ENCODE measurements at regions not wholly inside any gene's neighbourhood (a gene's known extent, or its start where the extent isn't known, plus 50 kb on each side); places are given as distances from the start of the nearest gene placed in this dataset.

- H3K4me3 Mint-ChIP-seq (ENCODE audit: unreplicated experiment), result no peak overlapping the region
- intact Hi-C loops (cut with micrococcal nuclease; ENCODE audit: unreplicated experiment), result loop anchor here (10.0 kb wide), 1 partner anchor 450 kb away; no protein-coding TSS in a partner anchor
- no peaks in the 10 kb centered on the region for H3K9me3 ChIP-seq
Observed at GRCh38 chr16:64094992-64095634, 1026.8 kb downstream of the CDH11 start.

GRCh38 chr16:64094181-64094965, 1027.5 kb downstream of the CDH11 start:
- no peaks in the 10 kb centered on the region for H3K36me3 ChIP-seq (ENCODE audit: control insufficient read depth, insufficient read depth, low read length)
- Mint-ChIP-seq H3K36me3 (ENCODE audit: insufficient read depth, unreplicated experiment) (no peaks in the 10 kb centered on the region), H3K4me1 (ENCODE audit: low read depth, unreplicated experiment) (no peaks in the 10 kb centered on the region), H3K9me3 (ENCODE audit: unreplicated experiment) (no peaks in the 10 kb centered on the region), H3K4me3 (ENCODE audit: unreplicated experiment) (no peak overlapping the region), H3K27ac (ENCODE audit: unreplicated experiment) (no peak overlapping the region), H3K27me3 (ENCODE audit: insufficient read depth, unreplicated experiment) (peaks cover 2% of the 10 kb centered on the region)
- no peak for DNase-seq
- POLR2A ChIA-PET, result no interaction called here
- no TSS peak for BruUV-seq (replicated peaks)
- intact Hi-C loops (cut with micrococcal nuclease; ENCODE audit: unreplicated experiment), result loop anchor here (10.0 kb wide), 1 partner anchor 450 kb away; no protein-coding TSS in a partner anchor
- H3K4me1 ChIP-seq, result no peaks in the 10 kb centered on the region
- H3K4me3 ChIP-seq (ENCODE audit: low read depth, low read length), result no peak overlapping the region
- no peaks in the 10 kb centered on the region for H3K27me3 ChIP-seq (replicated peaks; ENCODE audit: control insufficient read depth, insufficient read depth, low read length)
- TF ChIP-seq CTCF (IDR thresholded peaks at IDR 0.05; ENCODE audit: insufficient read depth in 1 of 2, low read depth in 1 of 2, low read length in 1 of 2, severe bottlenecking in 1 of 2, unreplicated experiment in 1 of 2), result no peak
- no peaks in the 10 kb centered on the region for H3K9me3 ChIP-seq
- CTCF ChIA-PET, result no interaction called here

More at GRCh38 chr16:64094992-64095634, 1026.8 kb downstream of the CDH11 start:
- Histone ChIP-seq H3K4me1 (no peaks in the 10 kb centered on the region), H3K4me3 (ENCODE audit: low read depth, low read length) (no peak overlapping the region), H3K27me3 (replicated peaks; ENCODE audit: control insufficient read depth, insufficient read depth, low read length) (no peaks in the 10 kb centered on the region), H3K36me3 (ENCODE audit: control insufficient read depth, insufficient read depth, low read length) (no peaks in the 10 kb centered on the region)
- Mint-ChIP-seq H3K4me1 (ENCODE audit: low read depth, unreplicated experiment) (no peaks in the 10 kb centered on the region), H3K27ac (ENCODE audit: unreplicated experiment) (no peak overlapping the region), H3K27me3 (ENCODE audit: insufficient read depth, unreplicated experiment) (peaks cover 2% of the 10 kb centered on the region), H3K9me3 (ENCODE audit: unreplicated experiment) (no peaks in the 10 kb centered on the region), H3K36me3 (ENCODE audit: insufficient read depth, unreplicated experiment) (no peaks in the 10 kb centered on the region)
- ChIA-PET CTCF (no interaction called here), POLR2A (no interaction called here)
- DNase-seq, result no peak
- TF ChIP-seq CTCF (IDR thresholded peaks at IDR 0.05; ENCODE audit: insufficient read depth in 1 of 2, low read depth in 1 of 2, low read length in 1 of 2, severe bottlenecking in 1 of 2, unreplicated experiment in 1 of 2), result no peak
- no TSS peak for BruUV-seq (replicated peaks)

GRCh38 chr16:64092271-64092670, 1029.6 kb downstream of the CDH11 start:
- H3K9me3 Mint-ChIP-seq (ENCODE audit: unreplicated experiment), result no peaks in the 10 kb centered on the region
- H3K27ac Mint-ChIP-seq (ENCODE audit: unreplicated experiment), result no peak overlapping the region
- intact Hi-C loops (cut with micrococcal nuclease; ENCODE audit: unreplicated experiment), result loop anchor here (10.0 kb wide), 1 partner anchor 453 kb away; no protein-coding TSS in a partner anchor
- peaks cover 2% of the 10 kb centered on the region for H3K27me3 Mint-ChIP-seq (ENCODE audit: insufficient read depth, unreplicated experiment)
- CTCF ChIA-PET, result no interaction called here
- Histone ChIP-seq H3K9me3 (no peaks in the 10 kb centered on the region), H3K27me3 (replicated peaks; ENCODE audit: control insufficient read depth, insufficient read depth, low read length) (no peaks in the 10 kb centered on the region), H3K4me3 (ENCODE audit: low read depth, low read length) (no peak overlapping the region), H3K36me3 (ENCODE audit: control insufficient read depth, insufficient read depth, low read length) (no peaks in the 10 kb centered on the region), H3K4me1 (no peaks in the 10 kb centered on the region)
- DNase-seq, result no peak
- no peak for TF ChIP-seq CTCF (IDR thresholded peaks at IDR 0.05; ENCODE audit: insufficient read depth in 1 of 2, low read depth in 1 of 2, low read length in 1 of 2, severe bottlenecking in 1 of 2, unreplicated experiment in 1 of 2)
- POLR2A ChIA-PET, result no interaction called here
- no peak overlapping the region for H3K4me3 Mint-ChIP-seq (ENCODE audit: unreplicated experiment)
- no TSS peak for BruUV-seq (replicated peaks)
- H3K4me1 Mint-ChIP-seq (ENCODE audit: low read depth, unreplicated experiment), result no peaks in the 10 kb centered on the region
- no peaks in the 10 kb centered on the region for H3K36me3 Mint-ChIP-seq (ENCODE audit: insufficient read depth, unreplicated experiment)
